Panc1 (cell line): ENCODE measurements at regions not wholly inside any gene's neighbourhood (a gene's known extent, or its start where the extent isn't known, plus 50 kb on each side); places are given as distances from the start of the nearest gene placed in this dataset.

ENCODE experiments used
- ATAC-seq: fragments of 200-7000 bp; cut with Tn5 transposase; 2 replicates; pipeline ENCODE4 v1.9.1; 2020; ENCODE audit warnings: mild to moderate bottlenecking, moderate library complexity
- BruUV-seq: library from RNA; stranded (reverse); fragments of 400-500 nt; replicated peaks from 2 replicates; lab custom pipeline; 2021; lab: Mats Ljungman, UMichigan
- CTCF ChIA-PET: fragments of 300-600 bp; sonication (Branson Sonifier 250); formaldehyde crosslinking; loops from one replicate; lab custom pipeline; 2022; ENCODE audit warnings: antibody characterized with exemption; lab: Charles Lee
- POLR2A ChIA-PET: fragments of 300-600 bp; sonication (Branson Sonifier 250); formaldehyde crosslinking; loops from one replicate; lab custom pipeline; 2022; ENCODE audit warnings: antibody characterized with exemption; lab: Charles Lee
- DNase-seq: peaks from one replicate; pipeline ENCODE4 v3.0.0-alpha.2; 2010; ENCODE audit warnings: low read depth, low spot score
- H3K27ac ChIP-seq: 2 replicates; pipeline ENCODE4 v1.5.1; 2011; ENCODE audit warnings: mild to moderate bottlenecking, low read length, inconsistent platforms
- H3K27me3 ChIP-seq: fragments of 200-500 bp; sonication (Bioruptor generic); 2 replicates; pipeline ENCODE4 v1.6.0; 2014; ENCODE audit warnings: low read length, inconsistent platforms; ENCODE audit not compliant: control insufficient read depth, insufficient read depth
- H3K36me3 ChIP-seq: fragments of 200-500 bp; sonication (Bioruptor generic); 2 replicates; pipeline ENCODE4 v1.5.1; 2014; ENCODE audit warnings: inconsistent platforms, mild to moderate bottlenecking, low read length, moderate library complexity; ENCODE audit not compliant: control insufficient read depth, insufficient read depth
- H3K4me1 ChIP-seq: 2 replicates; pipeline ENCODE4 v1.5.1; 2011; ENCODE audit warnings: inconsistent platforms, mild to moderate bottlenecking, low read length, moderate library complexity; ENCODE audit not compliant: control insufficient read depth, insufficient read depth
- H3K4me3 ChIP-seq, 2 experiments: 2 replicates each; pipeline ENCODE4 v1.5.1; 2011 to 2012; ENCODE audit warnings: low read depth in 2 of 2, low read length in 2 of 2, mild to moderate bottlenecking in 2 of 2, inconsistent platforms in 1 of 2, moderate library complexity in 1 of 2
- H3K9me3 ChIP-seq: fragments of 200-500 bp; sonication (Bioruptor generic); 2 replicates; pipeline ENCODE4 v1.5.1; 2014; ENCODE audit warnings: low read depth, mild to moderate bottlenecking, inconsistent platforms, low read length, moderate library complexity; ENCODE audit not compliant: control insufficient read depth, insufficient read depth
- POLR2AphosphoS5 ChIP-seq: IDR thresholded peaks from 2 replicates; pipeline ENCODE4 v1.6.1; 2012; ENCODE audit warnings: mild to moderate bottlenecking, low read depth, low read length, moderate library complexity
- SIN3A ChIP-seq: IDR thresholded peaks from 2 replicates; pipeline ENCODE4 v1.6.1; 2012; ENCODE audit warnings: low read depth, mild to moderate bottlenecking, low read length, moderate library complexity, borderline replicate concordance; ENCODE audit not compliant: insufficient read depth
- TCF7L2 ChIP-seq: IDR thresholded peaks from 2 replicates; pipeline ENCODE4 v1.6.1; 2011; ENCODE audit warnings: mild to moderate bottlenecking, low read depth, low read length, inconsistent platforms
- in situ Hi-C: cut with HindIII; loops from 2 replicates; pipeline ENCODE4 v1.10.0; 2016; ENCODE audit warnings: low sequenced_read_pairs, low pct_unique_long_range_greater_than_20kb
- intact Hi-C: fragments of 100-400 bp; cut with micrococcal nuclease; formaldehyde crosslinking; loops from one replicate; pipeline ENCODE4 v1.10.0; 2022; ENCODE audit not compliant: unreplicated experiment
- TF ChIP-seq, protein P1 (sequence below), 2 experiments: IDR thresholded peaks; 2 replicates each; pipeline ENCODE4 v1.6.1; 2011 to 2012; ENCODE audit warnings: low read depth in 2 of 2, control low read depth in 1 of 2, low read length in 1 of 2, mild to moderate bottlenecking in 1 of 2, moderate library complexity in 1 of 2; ENCODE audit not compliant: insufficient read depth in 1 of 2
- TF ChIP-seq, protein P2 (sequence below): fragments of 450-650 bp; IDR thresholded peaks from 2 replicates; pipeline ENCODE4 v1.5.1; 2017; ENCODE audit warnings: mild to moderate bottlenecking

DNA sequence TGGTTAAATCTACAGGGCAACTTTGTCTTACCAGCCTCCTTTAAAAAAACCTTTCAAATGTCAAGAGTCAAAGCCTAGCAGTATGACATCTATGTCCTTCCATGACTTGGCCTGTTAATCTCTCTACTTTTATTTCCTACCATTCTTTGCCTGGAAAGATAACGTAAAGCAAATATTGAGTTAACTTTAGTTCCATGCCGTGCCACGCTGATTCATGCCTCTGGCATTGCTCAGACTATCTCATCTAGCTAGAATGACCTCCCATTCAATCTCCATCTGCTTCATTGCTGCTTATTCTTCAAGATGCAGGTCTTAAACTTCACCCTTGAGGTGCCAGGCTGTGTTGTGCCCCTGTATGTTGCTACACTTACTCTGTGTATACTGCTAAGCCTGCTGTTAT lies 729.8 kb downstream of the EFNA5 start:
- in situ Hi-C loops: no loop called here

GRCh38 chr5:106940301-106940846 lies 730.4 kb downstream of the EFNA5 start:
- ATAC-seq (no peak), DNase-seq (no peak)
- Histone ChIP-seq H3K4me3 (no peak overlapping the region), H3K36me3 (no peaks in the 10 kb centered on the region; the same call in 1 of the 2 replicates), H3K4me1 (no peaks in the 10 kb centered on the region), H3K27me3 (no peaks in the 10 kb centered on the region), H3K27ac (no peak overlapping the region), H3K9me3 (no peaks in the 10 kb centered on the region)
- no TSS peak for BruUV-seq
- intact Hi-C loops (no loop called here), in situ Hi-C loops (no loop called here)
- TF ChIP-seq SIN3A: no peak
- TF ChIP-seq, protein P1, sequence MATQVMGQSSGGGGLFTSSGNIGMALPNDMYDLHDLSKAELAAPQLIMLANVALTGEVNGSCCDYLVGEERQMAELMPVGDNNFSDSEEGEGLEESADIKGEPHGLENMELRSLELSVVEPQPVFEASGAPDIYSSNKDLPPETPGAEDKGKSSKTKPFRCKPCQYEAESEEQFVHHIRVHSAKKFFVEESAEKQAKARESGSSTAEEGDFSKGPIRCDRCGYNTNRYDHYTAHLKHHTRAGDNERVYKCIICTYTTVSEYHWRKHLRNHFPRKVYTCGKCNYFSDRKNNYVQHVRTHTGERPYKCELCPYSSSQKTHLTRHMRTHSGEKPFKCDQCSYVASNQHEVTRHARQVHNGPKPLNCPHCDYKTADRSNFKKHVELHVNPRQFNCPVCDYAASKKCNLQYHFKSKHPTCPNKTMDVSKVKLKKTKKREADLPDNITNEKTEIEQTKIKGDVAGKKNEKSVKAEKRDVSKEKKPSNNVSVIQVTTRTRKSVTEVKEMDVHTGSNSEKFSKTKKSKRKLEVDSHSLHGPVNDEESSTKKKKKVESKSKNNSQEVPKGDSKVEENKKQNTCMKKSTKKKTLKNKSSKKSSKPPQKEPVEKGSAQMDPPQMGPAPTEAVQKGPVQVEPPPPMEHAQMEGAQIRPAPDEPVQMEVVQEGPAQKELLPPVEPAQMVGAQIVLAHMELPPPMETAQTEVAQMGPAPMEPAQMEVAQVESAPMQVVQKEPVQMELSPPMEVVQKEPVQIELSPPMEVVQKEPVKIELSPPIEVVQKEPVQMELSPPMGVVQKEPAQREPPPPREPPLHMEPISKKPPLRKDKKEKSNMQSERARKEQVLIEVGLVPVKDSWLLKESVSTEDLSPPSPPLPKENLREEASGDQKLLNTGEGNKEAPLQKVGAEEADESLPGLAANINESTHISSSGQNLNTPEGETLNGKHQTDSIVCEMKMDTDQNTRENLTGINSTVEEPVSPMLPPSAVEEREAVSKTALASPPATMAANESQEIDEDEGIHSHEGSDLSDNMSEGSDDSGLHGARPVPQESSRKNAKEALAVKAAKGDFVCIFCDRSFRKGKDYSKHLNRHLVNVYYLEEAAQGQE (IDR thresholded peaks at IDR 0.05; ENCODE audit: insufficient read depth in 1 of 2, low read depth in 2 of 2, low read length in 1 of 2): peak in 1 of 2 experiments; percentile 59; a peak in 3 of 4 replicates
- POLR2A ChIA-PET: no interaction called here
- CTCF ChIA-PET: no interaction called here

More for the DNA sequence above, 729.8 kb downstream of the EFNA5 start:
- intact Hi-C loops: no loop called here
- CTCF ChIA-PET: interaction anchor here (0.6 kb wide), 1 partner anchor 825 kb away, joined by 4 read pairs; no protein-coding TSS in a partner anchor
- no TSS peak for BruUV-seq
- no peak overlapping the region for H3K27ac ChIP-seq
- H3K4me3 ChIP-seq: no peak overlapping the region
- peak; percentile 48; the same call in 1 of the 2 replicates for ATAC-seq
- H3K27me3 ChIP-seq: no peaks in the 10 kb centered on the region
- H3K4me1 ChIP-seq: no peaks in the 10 kb centered on the region
- no peaks in the 10 kb centered on the region for H3K9me3 ChIP-seq
- H3K36me3 ChIP-seq: no peaks in the 10 kb centered on the region; the same call in 1 of the 2 replicates
- TF ChIP-seq, protein P2, sequence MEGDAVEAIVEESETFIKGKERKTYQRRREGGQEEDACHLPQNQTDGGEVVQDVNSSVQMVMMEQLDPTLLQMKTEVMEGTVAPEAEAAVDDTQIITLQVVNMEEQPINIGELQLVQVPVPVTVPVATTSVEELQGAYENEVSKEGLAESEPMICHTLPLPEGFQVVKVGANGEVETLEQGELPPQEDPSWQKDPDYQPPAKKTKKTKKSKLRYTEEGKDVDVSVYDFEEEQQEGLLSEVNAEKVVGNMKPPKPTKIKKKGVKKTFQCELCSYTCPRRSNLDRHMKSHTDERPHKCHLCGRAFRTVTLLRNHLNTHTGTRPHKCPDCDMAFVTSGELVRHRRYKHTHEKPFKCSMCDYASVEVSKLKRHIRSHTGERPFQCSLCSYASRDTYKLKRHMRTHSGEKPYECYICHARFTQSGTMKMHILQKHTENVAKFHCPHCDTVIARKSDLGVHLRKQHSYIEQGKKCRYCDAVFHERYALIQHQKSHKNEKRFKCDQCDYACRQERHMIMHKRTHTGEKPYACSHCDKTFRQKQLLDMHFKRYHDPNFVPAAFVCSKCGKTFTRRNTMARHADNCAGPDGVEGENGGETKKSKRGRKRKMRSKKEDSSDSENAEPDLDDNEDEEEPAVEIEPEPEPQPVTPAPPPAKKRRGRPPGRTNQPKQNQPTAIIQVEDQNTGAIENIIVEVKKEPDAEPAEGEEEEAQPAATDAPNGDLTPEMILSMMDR: no peak
- TF ChIP-seq, protein P1 (IDR thresholded peaks at IDR 0.05; ENCODE audit: insufficient read depth in 1 of 2, low read depth in 2 of 2, low read length in 1 of 2): no peak
- TF ChIP-seq SIN3A (no peak), TCF7L2 (no peak), POLR2AphosphoS5 (no peak)
- peak; percentile 4 for DNase-seq
- POLR2A ChIA-PET: no interaction called here
